ENCODE measurements at regions not wholly inside any gene's neighbourhood (a gene's known extent, or its start where the extent isn't known, plus 50 kb on each side); places are given as distances from the start of the nearest gene placed in this dataset.

DNA sequence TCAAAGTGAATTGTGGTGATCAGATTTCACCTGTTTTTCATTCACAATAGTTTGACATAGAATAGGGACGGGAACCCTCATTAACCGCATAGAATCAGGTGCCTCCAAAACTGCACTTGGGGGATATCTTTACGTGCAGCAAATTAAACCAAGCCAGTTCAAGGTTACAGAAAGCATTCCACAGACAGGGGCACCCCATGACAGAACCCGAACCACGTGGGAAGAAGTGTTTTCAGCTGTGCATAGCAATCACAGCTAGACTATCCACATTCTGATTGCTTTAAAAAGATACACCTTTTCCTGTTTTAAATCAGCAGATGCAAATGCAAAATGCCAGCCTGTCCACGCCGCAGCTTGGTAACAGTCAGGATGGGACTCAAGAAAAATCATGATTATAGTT, 205.8 kb downstream of the ANAPC1 start:
- DNase-seq (ENCODE audit: low read depth) = no peak

DNA sequence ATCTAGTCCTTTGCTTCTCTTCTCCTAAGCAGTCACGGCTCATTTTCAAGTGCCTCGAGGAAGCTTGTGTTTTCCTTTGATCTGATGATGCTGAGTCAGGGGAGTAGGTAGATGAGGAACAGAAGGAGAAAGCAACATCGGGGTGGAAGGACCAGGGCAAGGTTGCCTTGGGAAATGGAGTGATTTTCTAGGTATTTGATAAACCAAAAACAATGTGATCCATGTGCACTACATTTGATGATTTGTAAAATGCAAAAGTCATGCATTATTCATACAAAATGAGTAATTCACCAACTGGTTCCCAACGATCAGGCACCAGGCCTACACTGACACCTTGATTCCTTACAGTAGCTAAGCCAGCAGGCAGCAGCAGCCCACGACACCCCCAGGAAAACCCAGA, 205.3 kb downstream of the ANAPC1 start:
- DNase-seq (ENCODE audit: low read depth) = peak; percentile 27

DNA sequence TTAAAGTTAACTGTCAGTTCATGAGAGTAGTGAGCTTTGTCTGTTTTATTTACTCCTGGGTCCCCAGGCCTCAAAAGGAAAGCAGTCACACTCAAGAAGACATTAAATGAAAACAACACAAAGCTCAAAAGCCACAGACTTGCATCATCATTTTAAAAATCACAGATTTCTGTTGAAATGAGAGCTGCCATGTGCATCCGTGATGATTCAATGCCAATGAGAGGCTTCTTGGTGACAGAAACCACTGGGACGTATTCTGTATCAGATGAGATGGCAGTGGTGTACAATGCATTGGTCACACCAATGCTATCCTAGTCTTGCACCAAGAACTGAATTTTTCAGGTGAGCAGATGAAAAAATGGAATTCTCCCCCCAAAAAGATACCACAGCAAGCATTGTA, 204.8 kb downstream of the ANAPC1 start:
- peak; percentile 7 for DNase-seq (ENCODE audit: low read depth)

GRCh38 chr2:111684611-111685010, 199.4 kb downstream of the ANAPC1 start:
- DNase-seq (ENCODE audit: low read depth) = no peak

- DNase-seq (ENCODE audit: low read depth) = no peak
Measured at GRCh38 chr2:111685342-111685741, 198.7 kb downstream of the ANAPC1 start.

DNA sequence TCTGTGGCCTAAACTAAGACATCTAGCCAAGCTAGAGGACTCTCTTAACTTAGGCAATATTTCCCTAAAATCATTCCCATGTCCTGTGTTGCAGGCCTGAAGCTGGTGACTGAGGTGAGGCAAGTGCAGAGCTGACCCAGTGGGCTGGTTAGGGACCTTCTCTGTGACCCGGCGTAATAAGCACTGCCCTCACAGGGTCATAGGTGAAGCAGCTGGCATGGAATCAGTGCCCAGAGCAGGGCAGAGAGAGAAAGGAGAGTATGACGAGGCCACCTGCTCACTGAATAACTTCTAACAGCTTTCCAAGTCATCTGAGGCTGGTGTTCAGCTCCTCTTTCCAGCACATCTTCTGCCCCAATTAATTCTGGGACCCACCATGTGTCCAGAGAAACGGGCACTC, 197.0 kb downstream of the ANAPC1 start:
- DNase-seq (ENCODE audit: low read depth) = no peak

GRCh38 chr2:111687911-111688310, 196.1 kb downstream of the ANAPC1 start:
- no peak for DNase-seq (ENCODE audit: low read depth)

GRCh38 chr2:111688482-111688881, 195.5 kb downstream of the ANAPC1 start:
- DNase-seq (ENCODE audit: low read depth) = no peak

- DNase-seq (ENCODE audit: low read depth) = no peak
Measured at GRCh38 chr2:111689174-111689573, 194.8 kb downstream of the ANAPC1 start.

DNA sequence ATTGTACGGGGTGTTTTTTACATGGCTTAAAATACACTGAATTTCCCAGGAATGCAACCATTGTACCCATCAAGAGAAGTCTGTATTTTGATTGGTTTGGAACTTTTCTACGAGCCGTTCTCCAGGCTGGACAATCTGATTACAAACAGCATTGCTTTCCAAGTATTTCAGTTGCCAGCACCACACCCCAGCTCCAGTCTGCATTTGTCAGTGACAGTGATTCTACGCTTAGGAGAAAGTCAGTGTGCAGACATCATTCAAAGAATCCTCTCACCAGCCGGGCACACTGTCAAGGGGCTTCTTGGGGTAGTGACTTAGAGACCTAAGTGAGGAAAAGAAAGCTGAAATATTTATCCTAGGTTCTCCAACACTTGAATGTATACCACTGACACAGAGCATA, 194.1 kb downstream of the ANAPC1 start:
- no peak for DNase-seq (ENCODE audit: low read depth)

DNA sequence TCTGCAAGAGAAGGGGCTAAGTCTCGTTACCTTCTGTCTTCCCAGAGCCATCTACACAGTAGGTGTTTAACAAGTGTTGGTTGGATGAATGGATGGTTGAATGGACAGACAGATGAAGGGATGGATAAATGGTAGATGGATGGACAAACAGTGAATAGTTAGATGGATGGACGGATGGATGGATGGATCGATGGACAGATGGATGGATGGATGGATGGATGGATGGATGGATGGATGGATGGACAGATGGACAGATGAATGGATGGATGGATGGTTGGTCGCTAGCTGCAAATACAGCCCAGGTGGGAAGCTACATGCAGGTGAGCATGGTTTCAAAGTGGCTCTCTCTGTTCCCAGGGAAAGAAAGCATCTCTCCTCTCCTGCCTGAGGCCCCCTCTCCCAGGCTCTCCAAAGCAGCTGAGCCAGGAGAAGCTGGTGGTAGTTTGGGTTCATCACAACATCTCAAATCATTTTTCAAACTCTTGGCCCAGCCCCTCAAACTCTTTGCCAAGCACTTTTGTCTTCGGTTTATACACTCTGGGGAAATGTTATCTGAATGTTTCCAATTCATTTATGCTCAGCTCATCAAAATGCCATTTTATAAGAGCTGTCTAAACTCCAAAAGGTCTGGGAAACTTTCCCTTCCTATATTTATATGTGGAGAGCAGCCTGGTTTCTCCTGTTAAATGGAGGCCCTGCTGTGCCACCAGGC, 192.7 kb downstream of the ANAPC1 start:
- no peak for DNase-seq (ENCODE audit: low read depth)

- DNase-seq (ENCODE audit: low read depth) = no peak
Measured at GRCh38 chr2:111692311-111692710, 191.7 kb downstream of the ANAPC1 start.

DNA sequence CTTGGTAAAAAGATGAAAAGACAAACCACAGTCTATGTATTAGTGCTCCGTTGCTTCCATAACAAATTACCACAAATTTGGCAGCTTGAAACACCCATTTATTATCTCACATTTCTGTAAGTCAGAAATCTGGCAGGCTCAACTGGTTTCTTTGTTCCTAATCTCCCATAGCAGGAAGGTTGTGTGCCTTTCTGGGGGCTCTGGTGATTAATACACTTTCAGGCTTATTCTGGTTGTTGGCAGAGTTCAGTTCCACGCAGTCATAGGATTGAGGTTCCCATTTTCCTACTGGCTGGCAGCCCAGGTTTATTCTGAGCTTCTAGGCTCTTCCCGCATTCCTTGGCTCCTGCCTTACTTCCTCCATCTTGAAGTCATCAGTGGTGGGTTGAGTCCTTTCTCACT, 189.3 kb downstream of the ANAPC1 start:
- DNase-seq (ENCODE audit: low read depth) = peak; percentile 88

- DNase-seq (ENCODE audit: low read depth) = no peak
Measured at GRCh38 chr2:111695441-111696007, 188.5 kb downstream of the ANAPC1 start.

DNA sequence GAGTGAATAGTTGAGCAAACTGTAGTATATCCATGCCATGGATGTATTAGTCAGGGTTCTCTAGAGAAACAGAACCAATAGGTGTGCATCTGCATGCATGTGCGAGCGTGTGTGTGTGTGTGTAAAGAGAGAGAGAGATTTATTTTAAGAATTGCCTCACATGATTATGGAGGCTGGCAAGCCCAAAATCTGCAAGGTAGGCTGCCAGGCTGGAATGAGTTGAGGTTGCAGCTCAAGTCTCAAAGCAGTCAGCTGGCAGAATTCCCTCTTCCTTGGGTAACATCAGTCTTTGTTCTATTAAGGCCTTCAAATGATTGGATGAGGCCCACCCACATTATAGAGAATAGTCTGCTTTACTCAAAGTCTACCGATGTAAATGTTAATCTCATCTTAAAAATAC, 187.8 kb downstream of the ANAPC1 start:
- no peak for DNase-seq (ENCODE audit: low read depth)

GRCh38 chr2:111697560-111697959, 186.4 kb downstream of the ANAPC1 start:
- no peak for DNase-seq (ENCODE audit: low read depth)

GRCh38 chr2:111698089-111698488, 185.9 kb downstream of the ANAPC1 start:
- DNase-seq (ENCODE audit: low read depth) = no peak

GRCh38 chr2:111698743-111699554, 185.0 kb downstream of the ANAPC1 start:
- DNase-seq (ENCODE audit: low read depth) = peak; percentile 99

- peak; percentile 24 for DNase-seq (ENCODE audit: low read depth)
Measured at GRCh38 chr2:111701266-111701665, 182.7 kb downstream of the ANAPC1 start.

DNA sequence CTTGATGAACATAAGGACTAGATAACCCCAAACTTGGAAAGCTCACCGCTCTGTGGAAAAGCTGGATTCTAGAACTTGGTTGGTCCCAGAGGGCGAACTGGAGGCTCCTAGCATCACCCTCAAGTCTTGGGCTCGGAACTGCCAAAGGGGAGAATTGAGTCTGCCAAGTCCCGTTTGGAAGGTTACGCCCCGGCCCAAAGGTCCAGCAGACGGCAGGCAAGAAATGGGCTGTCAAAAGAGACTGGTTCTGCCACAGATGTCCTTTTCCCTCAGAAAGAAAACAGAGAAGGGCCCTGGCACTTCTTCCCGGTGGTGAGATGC, 182.2 kb downstream of the ANAPC1 start:
- no peak for DNase-seq (ENCODE audit: low read depth)

GRCh38 chr2:111702119-111702803, 181.7 kb downstream of the ANAPC1 start:
- peak; percentile 42 for DNase-seq (ENCODE audit: low read depth)

- DNase-seq (ENCODE audit: low read depth) = no peak
Measured at GRCh38 chr2:111702804-111703196, 181.2 kb downstream of the ANAPC1 start.
